ENCODE measurements at regions not wholly inside any gene's neighbourhood (a gene's known extent, or its start where the extent isn't known, plus 50 kb on each side); places are given as distances from the start of the nearest gene placed in this dataset.

- TF ChIP-seq POLR2AphosphoS5 (IDR thresholded peaks at IDR 0.05; ENCODE audit: low read depth, low read length) (no peak), FOXP2 (optimal IDR thresholded peaks at IDR 0.05; ENCODE audit: borderline replicate concordance, extremely low read depth, extremely low read length, insufficient read depth) (no peak), SIN3A (IDR thresholded peaks at IDR 0.05; ENCODE audit: borderline replicate concordance, insufficient read depth, low read length) (no peak)
Observed at GRCh38 chr12:118715647-118716046, 265.7 kb upstream of the SRRM4 start.
